Activated naive CD8-positive, alpha-beta T cell treated with anti-CD3 and anti-CD28 coated beads for 36 hours (primary cell): ENCODE measurements at regions not wholly inside any gene's neighbourhood (a gene's known extent, or its start where the extent isn't known, plus 50 kb on each side); places are given as distances from the start of the nearest gene placed in this dataset.

Experiments
- DNase-seq: peaks from one replicate; pipeline ENCODE4 v3.0.0; 2021
- H3K27ac Mint-ChIP-seq: one replicate; pipeline ENCODE4 v1.8.0; 2022; ENCODE audit warnings: mild to moderate bottlenecking, moderate library complexity, mixed read lengths
- H3K27me3 Mint-ChIP-seq: one replicate; pipeline ENCODE4 v1.8.0; 2022; ENCODE audit warnings: mild to moderate bottlenecking, mixed read lengths
- H3K36me3 Mint-ChIP-seq: one replicate; pipeline ENCODE4 v1.8.0; 2021; ENCODE audit warnings: mild to moderate bottlenecking, mixed read lengths
- H3K4me1 Mint-ChIP-seq: one replicate; pipeline ENCODE4 v1.8.0; 2021; ENCODE audit warnings: mixed read lengths
- H3K4me3 Mint-ChIP-seq: one replicate; pipeline ENCODE4 v1.8.0; 2022; ENCODE audit warnings: mild to moderate bottlenecking, moderate library complexity, mixed read lengths
- H3K9me3 Mint-ChIP-seq: one replicate; pipeline ENCODE4 v1.8.0; 2022; ENCODE audit warnings: mixed read lengths

GRCh38 chr11:80592546-80592945 lies 1151.7 kb upstream of the TENM4 start:
- no peak for DNase-seq
- Mint-ChIP-seq H3K4me1 (no peaks in the 10 kb centered on the region), H3K27ac (no peak overlapping the region), H3K9me3 (peaks cover 7% of the 10 kb centered on the region), H3K4me3 (no peak overlapping the region), H3K27me3 (no peaks in the 10 kb centered on the region), H3K36me3 (no peaks in the 10 kb centered on the region)

- H3K9me3 Mint-ChIP-seq, result no peaks in the 10 kb centered on the region
- no peaks in the 10 kb centered on the region for H3K27me3 Mint-ChIP-seq
- no peak overlapping the region for H3K27ac Mint-ChIP-seq
- H3K4me1 Mint-ChIP-seq, result no peaks in the 10 kb centered on the region
- no peak for DNase-seq
- H3K36me3 Mint-ChIP-seq, result no peaks in the 10 kb centered on the region
- H3K4me3 Mint-ChIP-seq, result no peak overlapping the region
Observed at GRCh38 chr11:80587906-80588305, 1147.1 kb upstream of the TENM4 start.

GRCh38 chr11:80586464-80586863 lies 1145.6 kb upstream of the TENM4 start:
- no peaks in the 10 kb centered on the region for H3K36me3 Mint-ChIP-seq
- H3K27me3 Mint-ChIP-seq, result no peaks in the 10 kb centered on the region
- H3K4me1 Mint-ChIP-seq, result no peaks in the 10 kb centered on the region
- H3K4me3 Mint-ChIP-seq, result no peak overlapping the region
- H3K27ac Mint-ChIP-seq, result no peak overlapping the region
- DNase-seq, result no peak
- no peaks in the 10 kb centered on the region for H3K9me3 Mint-ChIP-seq

GRCh38 chr11:80584661-80585060 lies 1143.8 kb upstream of the TENM4 start:
- Mint-ChIP-seq H3K27ac (no peak overlapping the region), H3K9me3 (no peaks in the 10 kb centered on the region), H3K27me3 (no peaks in the 10 kb centered on the region), H3K4me3 (no peak overlapping the region), H3K36me3 (no peaks in the 10 kb centered on the region), H3K4me1 (no peaks in the 10 kb centered on the region)
- DNase-seq, result no peak

- no peak overlapping the region for H3K27ac Mint-ChIP-seq
- H3K36me3 Mint-ChIP-seq, result no peaks in the 10 kb centered on the region
- no peak for DNase-seq
- H3K4me1 Mint-ChIP-seq, result no peaks in the 10 kb centered on the region
- H3K9me3 Mint-ChIP-seq, result peaks cover 7% of the 10 kb centered on the region
- H3K4me3 Mint-ChIP-seq, result no peak overlapping the region
- no peaks in the 10 kb centered on the region for H3K27me3 Mint-ChIP-seq
Observed at GRCh38 chr11:80569832-80570231, 1129.0 kb upstream of the TENM4 start.

- Mint-ChIP-seq H3K27me3 (no peaks in the 10 kb centered on the region), H3K4me3 (no peak overlapping the region), H3K9me3 (peaks cover 4% of the 10 kb centered on the region), H3K27ac (no peak overlapping the region), H3K4me1 (no peaks in the 10 kb centered on the region), H3K36me3 (no peaks in the 10 kb centered on the region)
- DNase-seq, result no peak
Observed at GRCh38 chr11:80565231-80565630, 1124.4 kb upstream of the TENM4 start.

GRCh38 chr11:80562523-80563125 lies 1121.8 kb upstream of the TENM4 start:
- peaks cover 3% of the 10 kb centered on the region for H3K9me3 Mint-ChIP-seq
- no peak overlapping the region for H3K27ac Mint-ChIP-seq
- no peaks in the 10 kb centered on the region for H3K36me3 Mint-ChIP-seq
- no peaks in the 10 kb centered on the region for H3K4me1 Mint-ChIP-seq
- no peak for DNase-seq
- no peaks in the 10 kb centered on the region for H3K27me3 Mint-ChIP-seq
- no peak overlapping the region for H3K4me3 Mint-ChIP-seq

- Mint-ChIP-seq H3K9me3 (peaks cover 6% of the 10 kb centered on the region), H3K4me3 (no peak overlapping the region), H3K4me1 (no peaks in the 10 kb centered on the region), H3K27me3 (no peaks in the 10 kb centered on the region), H3K27ac (no peak overlapping the region), H3K36me3 (no peaks in the 10 kb centered on the region)
- DNase-seq, result no peak
Observed at GRCh38 chr11:80559942-80560341, 1119.1 kb upstream of the TENM4 start.

- no peak for DNase-seq
- H3K27me3 Mint-ChIP-seq, result no peaks in the 10 kb centered on the region
- H3K27ac Mint-ChIP-seq, result no peak overlapping the region
- peaks cover 3% of the 10 kb centered on the region for H3K9me3 Mint-ChIP-seq
- no peaks in the 10 kb centered on the region for H3K4me1 Mint-ChIP-seq
- H3K4me3 Mint-ChIP-seq, result no peak overlapping the region
- H3K36me3 Mint-ChIP-seq, result no peaks in the 10 kb centered on the region
Observed at GRCh38 chr11:80553565-80553964, 1112.7 kb upstream of the TENM4 start.

GRCh38 chr11:80542704-80543103 lies 1101.9 kb upstream of the TENM4 start:
- no peaks in the 10 kb centered on the region for H3K27me3 Mint-ChIP-seq
- no peaks in the 10 kb centered on the region for H3K36me3 Mint-ChIP-seq
- DNase-seq, result no peak
- H3K9me3 Mint-ChIP-seq, result peaks cover 4% of the 10 kb centered on the region
- H3K4me1 Mint-ChIP-seq, result no peaks in the 10 kb centered on the region
- no peak overlapping the region for H3K4me3 Mint-ChIP-seq
- H3K27ac Mint-ChIP-seq, result no peak overlapping the region

GRCh38 chr11:80538040-80538439 lies 1097.2 kb upstream of the TENM4 start:
- H3K9me3 Mint-ChIP-seq, result peaks cover 7% of the 10 kb centered on the region
- H3K27ac Mint-ChIP-seq, result no peak overlapping the region
- H3K4me3 Mint-ChIP-seq, result no peak overlapping the region
- no peaks in the 10 kb centered on the region for H3K4me1 Mint-ChIP-seq
- no peaks in the 10 kb centered on the region for H3K27me3 Mint-ChIP-seq
- DNase-seq, result no peak
- H3K36me3 Mint-ChIP-seq, result no peaks in the 10 kb centered on the region

- Mint-ChIP-seq H3K9me3 (peaks cover 11% of the 10 kb centered on the region), H3K27me3 (no peaks in the 10 kb centered on the region), H3K4me3 (no peak overlapping the region), H3K36me3 (no peaks in the 10 kb centered on the region), H3K27ac (no peak overlapping the region), H3K4me1 (no peaks in the 10 kb centered on the region)
- DNase-seq, result no peak
Observed at GRCh38 chr11:80533463-80533862, 1092.6 kb upstream of the TENM4 start.

GRCh38 chr11:80532633-80533232 lies 1091.9 kb upstream of the TENM4 start:
- no peak overlapping the region for H3K27ac Mint-ChIP-seq
- DNase-seq, result no peak
- no peaks in the 10 kb centered on the region for H3K4me1 Mint-ChIP-seq

GRCh38 chr11:80529726-80530125 lies 1088.9 kb upstream of the TENM4 start:
- Mint-ChIP-seq H3K4me3 (no peak overlapping the region), H3K36me3 (no peaks in the 10 kb centered on the region), H3K4me1 (no peaks in the 10 kb centered on the region), H3K27ac (no peak overlapping the region), H3K9me3 (peaks cover 12% of the 10 kb centered on the region), H3K27me3 (no peaks in the 10 kb centered on the region)
- no peak for DNase-seq

More at GRCh38 chr11:80532633-80533232, 1091.9 kb upstream of the TENM4 start:
- Mint-ChIP-seq H3K9me3 (peaks cover 11% of the 10 kb centered on the region), H3K27me3 (no peaks in the 10 kb centered on the region), H3K4me3 (no peak overlapping the region), H3K36me3 (no peaks in the 10 kb centered on the region)

GRCh38 chr11:80525663-80526405 lies 1085.0 kb upstream of the TENM4 start:
- Mint-ChIP-seq H3K4me3 (no peak overlapping the region), H3K36me3 (no peaks in the 10 kb centered on the region), H3K4me1 (no peaks in the 10 kb centered on the region), H3K27me3 (no peaks in the 10 kb centered on the region), H3K27ac (no peak overlapping the region), H3K9me3 (peaks cover 9% of the 10 kb centered on the region)
- DNase-seq, result no peak

- Mint-ChIP-seq H3K9me3 (peaks cover 9% of the 10 kb centered on the region), H3K4me1 (no peaks in the 10 kb centered on the region), H3K27ac (no peak overlapping the region), H3K27me3 (no peaks in the 10 kb centered on the region), H3K36me3 (no peaks in the 10 kb centered on the region), H3K4me3 (no peak overlapping the region)
- DNase-seq, result no peak
Observed at GRCh38 chr11:80524349-80524748, 1083.5 kb upstream of the TENM4 start.
